ENCODE measurements at regions not wholly inside any gene's neighbourhood (a gene's known extent, or its start where the extent isn't known, plus 50 kb on each side); places are given as distances from the start of the nearest gene placed in this dataset.

GRCh38 chr3:31479431-31479830, 53.3 kb upstream of the STT3B start:
- no peak for FAIRE-seq

GRCh38 chr3:31481697-31482096, 51.0 kb upstream of the STT3B start:
- FAIRE-seq = no peak

DNA sequence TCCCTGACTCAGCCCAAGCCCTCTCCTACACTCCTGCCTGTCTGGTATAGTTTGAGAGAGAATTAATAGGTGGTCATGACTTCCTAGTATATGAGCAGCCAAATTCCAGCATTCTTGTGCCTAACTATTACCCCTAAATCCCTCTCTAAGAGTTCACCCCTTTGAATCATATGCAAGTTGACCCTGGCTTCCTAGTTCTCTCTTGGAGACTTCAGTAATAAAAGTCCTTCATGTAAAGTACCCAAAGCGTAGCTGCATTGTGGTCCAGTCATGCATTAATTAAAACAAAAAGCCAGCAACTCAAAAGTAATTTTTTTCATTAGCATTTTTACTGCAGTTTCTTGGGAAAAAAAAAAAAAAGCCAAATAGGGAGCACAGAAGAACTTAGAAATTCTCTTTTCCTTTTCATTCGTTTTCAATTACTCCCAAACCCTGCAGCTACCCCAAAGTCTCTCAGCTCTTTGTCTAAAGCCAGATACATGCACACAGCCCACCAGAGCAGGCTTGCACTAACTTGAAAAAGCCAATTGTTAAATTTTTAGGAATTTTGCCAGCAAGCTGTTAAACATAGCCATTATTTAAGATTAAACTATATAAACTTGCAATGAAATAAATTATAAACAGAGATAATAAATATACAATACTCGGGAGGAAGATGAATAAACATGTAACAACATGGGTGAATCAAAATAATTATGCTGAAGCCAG, 50.1 kb upstream of the STT3B start:
- no peak for FAIRE-seq

Measured in colon (tissue), 2 donors.